Osteocyte (in vitro differentiated cells): ENCODE measurements at regions not wholly inside any gene's neighbourhood (a gene's known extent, or its start where the extent isn't known, plus 50 kb on each side); places are given as distances from the start of the nearest gene placed in this dataset.
"Not testable (repeated sequence)": the region's sequence is repeated elsewhere in the genome, so short reads cannot be mapped to it uniquely, and the experiment has no call there.

Experiments
- DNase-seq: peaks from one replicate; pipeline ENCODE4 v3.0.0; 2021; ENCODE audit warnings: mixed read lengths; ENCODE audit not compliant: unreplicated experiment; ENCODE audit errors: extremely low spot score
- H3K27ac Mint-ChIP-seq: one replicate; pipeline ENCODE4 v1.8.0; 2021; ENCODE audit warnings: mild to moderate bottlenecking, mixed read lengths; ENCODE audit not compliant: unreplicated experiment
- H3K27me3 Mint-ChIP-seq: one replicate; pipeline ENCODE4 v1.8.0; 2021; ENCODE audit warnings: mixed read lengths; ENCODE audit not compliant: unreplicated experiment
- H3K36me3 Mint-ChIP-seq: one replicate; pipeline ENCODE4 v1.8.0; 2021; ENCODE audit warnings: mixed read lengths; ENCODE audit not compliant: unreplicated experiment
- H3K4me1 Mint-ChIP-seq: one replicate; pipeline ENCODE4 v1.8.0; 2021; ENCODE audit warnings: mixed read lengths; ENCODE audit not compliant: unreplicated experiment
- H3K4me3 Mint-ChIP-seq: one replicate; pipeline ENCODE4 v1.8.0; 2021; ENCODE audit warnings: mild to moderate bottlenecking, moderate library complexity, mixed read lengths; ENCODE audit not compliant: unreplicated experiment
- H3K9me3 Mint-ChIP-seq: one replicate; pipeline ENCODE4 v1.8.0; 2021; ENCODE audit warnings: mixed read lengths; ENCODE audit not compliant: unreplicated experiment
- TF ChIP-seq, protein P1 (sequence below): fragments of 200-600 bp; sonication (generic); IDR thresholded peaks from 2 replicates; pipeline ENCODE4 v1.5.0; 2021; ENCODE audit warnings: antibody characterized with exemption, mild to moderate bottlenecking, moderate library complexity

DNA sequence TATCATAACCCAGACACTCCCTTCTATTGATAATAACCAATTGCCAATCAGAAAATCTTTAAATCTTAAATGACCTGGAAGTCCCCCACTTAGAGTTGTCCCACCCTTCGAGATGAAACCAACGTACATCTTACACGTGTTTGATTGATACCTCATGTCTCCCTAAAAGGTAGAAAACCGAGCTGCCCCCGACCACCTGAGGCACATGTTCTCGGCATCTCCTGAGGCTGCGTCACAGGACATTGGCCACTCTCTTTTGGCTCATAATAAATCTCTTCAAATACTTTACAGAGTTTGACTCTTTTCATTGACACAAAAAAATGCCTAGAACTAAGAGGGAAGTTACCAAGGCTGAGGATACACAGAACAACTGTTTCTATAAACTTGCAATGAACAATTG, 190.0 kb downstream of the RTP5 start:
- Mint-ChIP-seq H3K27me3 (peaks cover 22% of the 10 kb centered on the region), H3K4me3 (no peak overlapping the region), H3K9me3 (no peaks in the 10 kb centered on the region), H3K27ac (no peak overlapping the region), H3K36me3 (no peaks in the 10 kb centered on the region), H3K4me1 (peaks cover 9% of the 10 kb centered on the region)
- TF ChIP-seq, protein P1, sequence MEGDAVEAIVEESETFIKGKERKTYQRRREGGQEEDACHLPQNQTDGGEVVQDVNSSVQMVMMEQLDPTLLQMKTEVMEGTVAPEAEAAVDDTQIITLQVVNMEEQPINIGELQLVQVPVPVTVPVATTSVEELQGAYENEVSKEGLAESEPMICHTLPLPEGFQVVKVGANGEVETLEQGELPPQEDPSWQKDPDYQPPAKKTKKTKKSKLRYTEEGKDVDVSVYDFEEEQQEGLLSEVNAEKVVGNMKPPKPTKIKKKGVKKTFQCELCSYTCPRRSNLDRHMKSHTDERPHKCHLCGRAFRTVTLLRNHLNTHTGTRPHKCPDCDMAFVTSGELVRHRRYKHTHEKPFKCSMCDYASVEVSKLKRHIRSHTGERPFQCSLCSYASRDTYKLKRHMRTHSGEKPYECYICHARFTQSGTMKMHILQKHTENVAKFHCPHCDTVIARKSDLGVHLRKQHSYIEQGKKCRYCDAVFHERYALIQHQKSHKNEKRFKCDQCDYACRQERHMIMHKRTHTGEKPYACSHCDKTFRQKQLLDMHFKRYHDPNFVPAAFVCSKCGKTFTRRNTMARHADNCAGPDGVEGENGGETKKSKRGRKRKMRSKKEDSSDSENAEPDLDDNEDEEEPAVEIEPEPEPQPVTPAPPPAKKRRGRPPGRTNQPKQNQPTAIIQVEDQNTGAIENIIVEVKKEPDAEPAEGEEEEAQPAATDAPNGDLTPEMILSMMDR, result no peak
- DNase-seq, result no peak

DNA sequence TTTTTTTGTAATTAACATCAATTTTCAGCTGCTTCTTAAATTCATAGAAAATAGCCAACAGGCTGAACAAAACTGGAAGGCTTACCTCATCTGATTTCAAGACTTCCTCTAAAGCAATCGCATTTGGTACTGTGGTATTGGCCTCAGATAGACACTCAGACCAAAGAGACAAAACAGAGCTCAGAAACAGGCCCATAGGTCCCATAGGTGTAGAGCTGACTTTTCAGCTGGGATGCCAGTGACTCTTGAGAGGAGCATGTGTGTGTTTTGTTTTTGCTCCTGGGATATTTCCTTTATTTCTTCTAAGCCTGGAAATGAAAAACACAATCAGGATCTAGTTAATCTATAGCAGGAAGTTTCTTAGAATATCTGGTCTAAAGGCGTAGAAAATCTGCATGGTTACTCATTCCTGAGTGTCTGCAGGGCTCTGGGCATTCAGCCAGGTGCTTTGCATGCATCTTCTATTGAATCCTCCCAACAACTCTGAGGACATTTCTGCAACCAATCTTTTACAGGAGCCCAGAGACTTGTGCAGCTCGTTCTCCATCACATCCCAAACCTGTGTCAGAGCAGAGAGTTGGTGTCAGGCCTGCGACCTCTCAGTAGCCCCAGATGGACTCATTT, 190.8 kb downstream of the RTP5 start:
- Mint-ChIP-seq H3K4me1 (peaks cover 9% of the 10 kb centered on the region), H3K27me3 (peaks cover 22% of the 10 kb centered on the region), H3K9me3 (no peaks in the 10 kb centered on the region), H3K36me3 (no peaks in the 10 kb centered on the region), H3K4me3 (no peak overlapping the region), H3K27ac (no peak overlapping the region)
- TF ChIP-seq, protein P1, result no peak
- no peak for DNase-seq

DNA sequence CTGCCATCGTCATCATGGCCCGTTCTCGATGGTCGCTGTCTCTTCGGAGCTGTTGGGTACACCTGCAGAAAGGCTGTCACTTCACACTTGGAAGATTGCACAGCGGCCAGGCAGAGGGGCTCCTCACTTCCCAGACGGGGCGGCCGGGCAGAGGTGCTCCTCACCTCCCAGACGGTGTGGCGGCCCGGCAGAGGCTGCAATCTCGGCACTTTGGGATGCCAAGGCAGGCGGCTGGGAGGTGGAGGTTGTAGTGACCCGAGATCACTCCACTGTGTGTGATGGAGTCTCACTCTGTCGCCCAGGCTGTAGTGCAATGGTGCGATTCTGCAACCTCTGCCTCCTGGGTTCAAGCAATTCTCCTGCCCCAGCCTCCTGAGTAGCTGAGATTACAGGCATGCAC, 192.4 kb downstream of the RTP5 start:
- H3K27me3 Mint-ChIP-seq, result peaks cover 20% of the 10 kb centered on the region
- not testable (repeated sequence) for H3K36me3 Mint-ChIP-seq, H3K9me3 Mint-ChIP-seq, H3K27ac Mint-ChIP-seq, H3K4me3 Mint-ChIP-seq, DNase-seq, H3K4me1 Mint-ChIP-seq

- Mint-ChIP-seq H3K27ac (no peak overlapping the region), H3K27me3 (peaks cover 25% of the 10 kb centered on the region), H3K9me3 (no peaks in the 10 kb centered on the region), H3K4me1 (peaks cover 9% of the 10 kb centered on the region), H3K4me3 (no peak overlapping the region), H3K36me3 (no peaks in the 10 kb centered on the region)
- no peak for DNase-seq
- TF ChIP-seq, protein P1, result no peak
Observed at GRCh38 chr2:242063436-242063835, 193.9 kb downstream of the RTP5 start.

DNA sequence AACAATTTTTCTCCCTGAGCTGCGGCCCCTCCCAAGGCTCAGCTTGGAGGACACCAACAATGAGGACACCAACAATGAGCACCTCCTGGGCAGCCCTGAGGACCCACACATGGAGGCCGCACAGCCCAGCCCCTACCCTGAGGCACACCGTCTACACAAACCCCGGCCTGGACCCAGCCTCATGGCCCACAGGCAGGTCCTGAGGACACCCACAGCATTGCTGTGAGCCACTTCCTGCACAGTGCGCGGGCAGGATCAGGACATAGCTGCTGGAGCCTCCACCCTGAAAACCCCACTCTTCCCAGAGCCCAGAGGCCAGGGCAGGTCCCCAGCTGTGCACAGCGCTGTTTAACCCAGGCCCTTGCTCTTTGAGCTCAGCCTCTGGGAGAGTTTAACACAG, 194.3 kb downstream of the RTP5 start:
- H3K9me3 Mint-ChIP-seq, result no peaks in the 10 kb centered on the region
- no peaks in the 10 kb centered on the region for H3K36me3 Mint-ChIP-seq
- peaks cover 9% of the 10 kb centered on the region for H3K4me1 Mint-ChIP-seq
- H3K27me3 Mint-ChIP-seq, result peaks cover 26% of the 10 kb centered on the region
- DNase-seq, result no peak
- no peak overlapping the region for H3K4me3 Mint-ChIP-seq
- TF ChIP-seq, protein P1, result no peak
- H3K27ac Mint-ChIP-seq, result no peak overlapping the region
